Uterus (tissue), 3 donors: ENCODE measurements at regions not wholly inside any gene's neighbourhood (a gene's known extent, or its start where the extent isn't known, plus 50 kb on each side); places are given as distances from the start of the nearest gene placed in this dataset.

Experiments
- DNase-seq, 2 donors: peaks; one replicate each; pipeline ENCODE4 v3.0.0-alpha.2; 2019 to 2020
- H3K27ac ChIP-seq, 2 donors: fragments of 200-600 bp; sonication (generic); 1 replicate in 1 of 2; 2 replicates in 1 of 2; pipeline ENCODE4 v1.5.1; 2016 to 2018
- H3K27me3 ChIP-seq, 2 donors: fragments of 200-600 bp; sonication (generic); one replicate each; pipeline ENCODE4 v1.5.1; 2018 to 2019; ENCODE audit warnings: control low read depth in 1 of 2
- H3K36me3 ChIP-seq, 2 donors: fragments of 200-600 bp; sonication (generic); one replicate each; pipeline ENCODE4 v1.5.1; 2019; ENCODE audit warnings: control low read depth in 1 of 2
- H3K4me1 ChIP-seq, 2 donors: fragments of 200-600 bp; sonication (generic); one replicate each; pipeline ENCODE4 v1.5.1; 2018 to 2019; ENCODE audit warnings: control low read depth in 1 of 2
- H3K4me3 ChIP-seq, 2 donors: fragments of 200-600 bp; sonication (generic); 1 replicate in 1 of 2; 2 replicates in 1 of 2; pipeline ENCODE4 v1.5.1; 2018 to 2019; ENCODE audit warnings: mild to moderate bottlenecking in 1 of 2
- H3K9me3 ChIP-seq, 2 donors: fragments of 200-600 bp; sonication (generic); one replicate each; pipeline ENCODE4 v1.5.1; 2019; ENCODE audit warnings: control low read depth in 1 of 2
- POLR2A ChIP-seq, 2 donors: fragments of 450-650 bp; IDR thresholded peaks; one replicate each; pipeline ENCODE4 v1.6.1; 2016; ENCODE audit warnings: antibody characterized with exemption in 2 of 2, mild to moderate bottlenecking in 1 of 2, moderate library complexity in 1 of 2
- intact Hi-C: fragments of 100-400 bp; cut with DNase I; formaldehyde crosslinking; loops from one replicate; pipeline ENCODE4 v1.15.1; 2023; ENCODE audit warnings: low total_unique reads
- TF ChIP-seq, protein P1 (sequence below), 4 experiments: fragments of 200-600 bp in 2 of 4; fragments of 450-650 bp in 2 of 4; sonication (generic) in 2 of 4; IDR thresholded peaks; one replicate each; pipeline ENCODE4 v1.5.1; 2016 to 2019; ENCODE audit warnings: antibody characterized with exemption in 4 of 4, mild to moderate bottlenecking in 2 of 4, moderate library complexity in 1 of 4
- donor health status: DM: yes; HTN: yes; CAD: no.

DNA sequence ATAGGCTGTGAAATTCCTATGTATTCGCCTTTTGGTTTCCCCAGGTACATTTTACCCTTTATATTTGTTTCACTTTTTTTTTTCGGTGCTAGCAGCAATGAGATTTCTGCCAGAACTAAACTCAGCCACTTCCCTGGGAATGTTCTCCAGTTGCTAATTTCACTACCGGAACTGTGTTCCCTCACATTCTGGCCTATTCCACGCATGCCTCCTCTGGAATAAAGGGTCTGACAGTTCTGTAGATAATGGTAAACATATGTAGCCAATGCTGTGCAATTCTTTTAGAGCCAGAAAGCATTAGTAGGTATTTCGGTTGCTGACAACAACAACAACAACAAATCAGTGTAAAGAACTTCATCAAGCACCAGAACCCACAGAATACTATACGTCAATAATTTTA is 96.1 kb upstream of the TBX18 start:
- TF ChIP-seq, protein P1, sequence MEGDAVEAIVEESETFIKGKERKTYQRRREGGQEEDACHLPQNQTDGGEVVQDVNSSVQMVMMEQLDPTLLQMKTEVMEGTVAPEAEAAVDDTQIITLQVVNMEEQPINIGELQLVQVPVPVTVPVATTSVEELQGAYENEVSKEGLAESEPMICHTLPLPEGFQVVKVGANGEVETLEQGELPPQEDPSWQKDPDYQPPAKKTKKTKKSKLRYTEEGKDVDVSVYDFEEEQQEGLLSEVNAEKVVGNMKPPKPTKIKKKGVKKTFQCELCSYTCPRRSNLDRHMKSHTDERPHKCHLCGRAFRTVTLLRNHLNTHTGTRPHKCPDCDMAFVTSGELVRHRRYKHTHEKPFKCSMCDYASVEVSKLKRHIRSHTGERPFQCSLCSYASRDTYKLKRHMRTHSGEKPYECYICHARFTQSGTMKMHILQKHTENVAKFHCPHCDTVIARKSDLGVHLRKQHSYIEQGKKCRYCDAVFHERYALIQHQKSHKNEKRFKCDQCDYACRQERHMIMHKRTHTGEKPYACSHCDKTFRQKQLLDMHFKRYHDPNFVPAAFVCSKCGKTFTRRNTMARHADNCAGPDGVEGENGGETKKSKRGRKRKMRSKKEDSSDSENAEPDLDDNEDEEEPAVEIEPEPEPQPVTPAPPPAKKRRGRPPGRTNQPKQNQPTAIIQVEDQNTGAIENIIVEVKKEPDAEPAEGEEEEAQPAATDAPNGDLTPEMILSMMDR (IDR thresholded peaks at IDR 0.05): no peak
- TF ChIP-seq POLR2A (IDR thresholded peaks at IDR 0.05): no peak
- Histone ChIP-seq H3K36me3 (peaks cover 0 to 4% of the 10 kb centered on the region in 2 donors), H3K4me3 (no peak overlapping the region), H3K27ac (no peak overlapping the region), H3K4me1 (no peaks in the 10 kb centered on the region), H3K27me3 (no peaks in the 10 kb centered on the region), H3K9me3 (no peaks in the 10 kb centered on the region)
- DNase-seq: no peak
- intact Hi-C loops: no loop called here

DNA sequence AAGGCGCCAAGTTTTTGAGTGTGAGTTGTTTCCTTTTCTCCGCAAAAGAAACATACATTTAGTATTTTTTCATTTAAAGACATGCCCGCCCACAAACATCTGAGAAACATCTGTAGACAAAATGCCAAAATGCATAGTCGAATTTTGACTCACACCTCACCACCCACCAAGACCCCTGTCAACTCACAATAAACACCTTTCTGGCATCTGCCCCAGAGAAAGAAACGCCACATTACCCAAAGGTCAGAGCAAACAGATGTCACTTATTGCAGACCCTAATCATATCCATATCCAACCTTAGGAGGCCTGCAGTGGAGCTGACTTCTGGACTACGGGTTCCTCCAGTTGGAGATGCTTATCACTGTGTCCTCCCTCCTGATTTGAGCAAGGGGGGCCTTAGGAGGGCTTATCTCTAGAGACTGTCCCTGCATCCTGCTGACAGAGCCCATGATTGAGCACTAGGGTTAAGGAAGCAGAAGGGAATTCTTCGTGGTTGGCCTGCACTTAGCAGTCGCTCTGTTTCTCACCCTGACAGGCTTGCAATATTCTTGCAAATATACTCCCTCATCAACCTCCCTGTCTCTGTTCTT is 90.5 kb upstream of the TBX18 start:
- no peaks in the 10 kb centered on the region for H3K4me1 ChIP-seq
- TF ChIP-seq POLR2A (IDR thresholded peaks at IDR 0.05): no peak
- TF ChIP-seq, protein P1 (IDR thresholded peaks at IDR 0.05): no peak
- no peaks in the 10 kb centered on the region for H3K9me3 ChIP-seq
- no peak overlapping the region for H3K27ac ChIP-seq
- DNase-seq: no peak
- H3K4me3 ChIP-seq: no peak overlapping the region
- intact Hi-C loops: no loop called here
- no peaks in the 10 kb centered on the region for H3K27me3 ChIP-seq
- no peaks in the 10 kb centered on the region for H3K36me3 ChIP-seq

DNA sequence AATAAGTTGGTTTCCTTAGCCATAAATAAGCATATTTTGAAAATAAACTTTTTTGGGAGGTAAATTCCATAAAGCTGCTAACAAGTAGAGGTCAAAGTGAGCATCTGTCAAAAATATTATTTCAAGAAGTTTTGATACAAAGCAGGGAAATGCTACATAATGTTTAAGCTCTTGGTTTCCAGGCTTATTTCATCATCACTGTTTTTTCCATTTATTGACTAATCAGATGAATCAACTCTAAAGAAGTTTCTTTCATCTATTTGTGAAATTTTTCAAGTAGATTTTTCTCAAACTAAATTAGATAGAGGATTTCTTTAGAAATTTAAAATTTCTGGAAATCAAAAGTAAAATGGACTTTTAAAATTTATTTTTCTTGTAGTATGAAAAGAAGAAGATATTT is 89.5 kb upstream of the TBX18 start:
- Histone ChIP-seq H3K27me3 (no peaks in the 10 kb centered on the region), H3K4me1 (no peaks in the 10 kb centered on the region), H3K27ac (no peak overlapping the region), H3K36me3 (no peaks in the 10 kb centered on the region), H3K4me3 (no peak overlapping the region), H3K9me3 (no peaks in the 10 kb centered on the region)
- no peak for DNase-seq
- intact Hi-C loops: no loop called here
- TF ChIP-seq, protein P1 (IDR thresholded peaks at IDR 0.05): no peak
- TF ChIP-seq POLR2A (IDR thresholded peaks at IDR 0.05): no peak

DNA sequence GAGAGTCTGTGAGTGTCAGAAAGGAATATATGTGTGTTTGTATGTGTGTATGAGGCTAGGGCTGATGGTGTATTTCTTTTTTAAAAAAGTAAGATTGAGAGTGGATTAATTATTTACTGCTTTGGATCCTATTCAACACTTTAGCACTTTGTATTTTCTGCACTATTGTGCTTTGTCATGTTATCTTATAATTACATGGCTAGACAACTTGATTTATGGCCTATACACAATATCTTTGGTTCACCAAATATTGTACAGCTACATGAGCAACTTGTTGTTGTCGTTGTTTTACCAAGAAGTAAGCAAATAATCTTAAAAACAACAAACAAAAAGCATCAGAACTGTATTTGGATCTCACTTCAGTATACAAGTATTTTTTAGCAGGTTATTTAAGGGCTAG is 84.6 kb upstream of the TBX18 start:
- DNase-seq: no peak
- Histone ChIP-seq H3K36me3 (no peaks in the 10 kb centered on the region), H3K27me3 (no peaks in the 10 kb centered on the region), H3K4me3 (no peak overlapping the region), H3K27ac (no peak overlapping the region), H3K9me3 (no peaks in the 10 kb centered on the region), H3K4me1 (no peaks in the 10 kb centered on the region)
- intact Hi-C loops: no loop called here
- no peak for TF ChIP-seq POLR2A (IDR thresholded peaks at IDR 0.05)
- TF ChIP-seq, protein P1 (IDR thresholded peaks at IDR 0.05): no peak

DNA sequence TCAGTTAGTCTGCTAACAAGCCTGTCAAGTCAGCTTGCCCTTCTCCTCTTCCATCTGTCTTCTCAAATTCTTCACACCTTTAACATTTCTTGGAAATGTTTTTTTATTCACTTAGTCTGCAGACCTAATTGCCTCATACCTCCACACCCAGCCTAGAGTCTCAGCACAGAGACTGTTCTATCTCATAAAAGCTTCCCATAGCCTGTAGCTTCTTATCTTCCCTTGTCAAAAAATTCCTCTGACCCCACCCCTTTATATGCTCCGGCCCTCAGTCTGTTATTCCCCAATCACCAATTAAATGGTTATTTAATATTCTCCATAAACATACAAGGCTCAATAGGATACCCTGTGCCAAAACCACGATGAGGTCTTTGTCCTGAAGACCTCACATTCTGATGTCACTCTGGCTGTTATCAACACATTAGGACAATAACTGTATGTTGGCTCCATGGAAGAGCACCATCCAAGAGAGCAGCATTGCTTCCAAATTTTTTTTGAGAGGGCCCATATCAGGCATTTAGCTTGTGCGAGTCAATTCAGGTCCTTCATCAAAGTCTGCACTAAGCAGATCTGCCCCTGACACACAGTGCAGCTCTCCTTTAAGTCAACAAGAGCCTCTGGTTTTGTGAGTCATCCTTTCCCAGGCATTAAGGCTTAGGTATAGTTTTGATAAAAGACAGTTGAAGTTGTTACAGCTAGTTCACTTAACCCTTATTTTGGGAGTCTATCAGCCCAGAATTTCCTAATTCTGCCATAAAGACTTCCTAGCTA is 83.2 kb upstream of the TBX18 start:
- TF ChIP-seq, protein P1 (IDR thresholded peaks at IDR 0.05): no peak
- TF ChIP-seq POLR2A (IDR thresholded peaks at IDR 0.05): no peak
- H3K4me3 ChIP-seq: no peak overlapping the region
- no peaks in the 10 kb centered on the region for H3K36me3 ChIP-seq
- H3K4me1 ChIP-seq: no peaks in the 10 kb centered on the region
- intact Hi-C loops: no loop called here
- no peaks in the 10 kb centered on the region for H3K27me3 ChIP-seq
- no peak overlapping the region for H3K27ac ChIP-seq
- no peaks in the 10 kb centered on the region for H3K9me3 ChIP-seq
- DNase-seq: no peak
